OCI-LY7 (cell line): ENCODE measurements at regions not wholly inside any gene's neighbourhood (a gene's known extent, or its start where the extent isn't known, plus 50 kb on each side); places are given as distances from the start of the nearest gene placed in this dataset.
"Not testable (repeated sequence)": the region's sequence is repeated elsewhere in the genome, so short reads cannot be mapped to it uniquely, and the experiment has no call there.

Source experiments
- EZH2phosphoT487 ChIP-seq: fragments of 200-600 bp; sonication (generic); IDR thresholded peaks from 2 replicates; pipeline ENCODE4 v1.6.1; 2018; ENCODE audit warnings: low read depth, borderline replicate concordance, mild to moderate bottlenecking, mixed run types, antibody characterized with exemption, low read length, moderate library complexity, mixed read lengths
- TF ChIP-seq, protein P1 (sequence below): fragments of 200-600 bp; sonication (generic); conservative IDR thresholded peaks from 2 replicates; pipeline ENCODE4 v1.5.1; 2014; ENCODE audit warnings: mild to moderate bottlenecking, antibody characterized with exemption, low read length, moderate library complexity, mixed read lengths

DNA sequence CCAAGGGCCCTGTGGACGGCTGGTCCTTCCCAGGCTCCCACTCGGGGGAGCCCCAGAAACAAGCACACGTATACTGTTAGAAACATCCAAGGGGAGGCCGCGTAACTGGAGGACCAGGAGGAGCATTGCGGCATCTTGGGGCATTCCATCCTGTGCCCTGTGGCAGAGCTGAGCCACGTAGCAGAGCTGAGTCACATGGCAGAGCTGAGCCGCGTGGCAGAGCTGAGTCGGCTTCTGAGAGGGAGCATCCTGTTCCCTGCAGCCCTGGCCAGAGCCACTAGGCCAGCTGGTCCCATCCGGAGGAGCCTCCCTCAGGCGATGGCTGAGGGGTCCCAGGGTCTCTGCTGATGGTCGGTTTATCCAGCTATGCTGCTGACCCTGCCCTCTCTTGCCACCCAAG is 4476.7 kb upstream of the TPTE start:
- TF ChIP-seq, protein P1, sequence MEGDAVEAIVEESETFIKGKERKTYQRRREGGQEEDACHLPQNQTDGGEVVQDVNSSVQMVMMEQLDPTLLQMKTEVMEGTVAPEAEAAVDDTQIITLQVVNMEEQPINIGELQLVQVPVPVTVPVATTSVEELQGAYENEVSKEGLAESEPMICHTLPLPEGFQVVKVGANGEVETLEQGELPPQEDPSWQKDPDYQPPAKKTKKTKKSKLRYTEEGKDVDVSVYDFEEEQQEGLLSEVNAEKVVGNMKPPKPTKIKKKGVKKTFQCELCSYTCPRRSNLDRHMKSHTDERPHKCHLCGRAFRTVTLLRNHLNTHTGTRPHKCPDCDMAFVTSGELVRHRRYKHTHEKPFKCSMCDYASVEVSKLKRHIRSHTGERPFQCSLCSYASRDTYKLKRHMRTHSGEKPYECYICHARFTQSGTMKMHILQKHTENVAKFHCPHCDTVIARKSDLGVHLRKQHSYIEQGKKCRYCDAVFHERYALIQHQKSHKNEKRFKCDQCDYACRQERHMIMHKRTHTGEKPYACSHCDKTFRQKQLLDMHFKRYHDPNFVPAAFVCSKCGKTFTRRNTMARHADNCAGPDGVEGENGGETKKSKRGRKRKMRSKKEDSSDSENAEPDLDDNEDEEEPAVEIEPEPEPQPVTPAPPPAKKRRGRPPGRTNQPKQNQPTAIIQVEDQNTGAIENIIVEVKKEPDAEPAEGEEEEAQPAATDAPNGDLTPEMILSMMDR = not testable (repeated sequence)
- TF ChIP-seq EZH2phosphoT487 = not testable (repeated sequence)
